Fibroblast of lung (primary cell): ENCODE measurements at regions not wholly inside any gene's neighbourhood (a gene's known extent, or its start where the extent isn't known, plus 50 kb on each side); places are given as distances from the start of the nearest gene placed in this dataset.

Source experiments
- DNase-seq, 2 donors: peaks; one replicate each; pipeline versions ENCODE4 v3.0.0 to v3.0.0-alpha.2; 2010; ENCODE audit warnings: low read depth in 2 of 2
- H2AFZ ChIP-seq: 2 replicates; pipeline ENCODE4 v1.5.1; 2012; ENCODE audit warnings: low read length, control low read depth, inconsistent platforms
- H3K27ac ChIP-seq: 2 replicates; pipeline ENCODE4 v1.5.1; 2011; ENCODE audit warnings: low read length, control low read depth; ENCODE audit not compliant: insufficient read depth
- H3K27me3 ChIP-seq: 2 replicates; pipeline ENCODE4 v1.5.1; 2011; ENCODE audit warnings: mild to moderate bottlenecking, low read length; ENCODE audit not compliant: control insufficient read depth, insufficient read depth
- H3K36me3 ChIP-seq: 2 replicates; pipeline ENCODE4 v1.5.1; 2011; ENCODE audit warnings: low read length; ENCODE audit not compliant: control insufficient read depth, insufficient read depth
- H3K4me1 ChIP-seq: 2 replicates; pipeline ENCODE4 v1.5.1; 2011; ENCODE audit warnings: low read length; ENCODE audit not compliant: control insufficient read depth, insufficient read depth; ENCODE audit errors: extremely low read depth
- H3K4me2 ChIP-seq: 2 replicates; pipeline ENCODE4 v1.5.1; 2011; ENCODE audit warnings: low read length, control low read depth; ENCODE audit not compliant: insufficient read depth; ENCODE audit errors: extremely low read depth
- H3K4me3 ChIP-seq, 4 experiments: fragments of 200-600 bp in 1 of 4; sonication (generic) in 1 of 4; replicated peaks in 1 of 4; 2 replicates each; pipeline ENCODE4 v1.5.1; 2011 to 2016; ENCODE audit warnings: low read length in 4 of 4, low read depth in 3 of 4, mild to moderate bottlenecking in 3 of 4, control low read depth in 2 of 4, inconsistent platforms in 1 of 4, mixed read lengths in 1 of 4; ENCODE audit not compliant: insufficient read depth in 1 of 4; ENCODE audit errors: control extremely low read depth in 1 of 4
- H3K79me2 ChIP-seq: 2 replicates; pipeline ENCODE4 v1.5.1; 2012; ENCODE audit warnings: mild to moderate bottlenecking, low read length, inconsistent platforms; ENCODE audit not compliant: control insufficient read depth, insufficient read depth
- H3K9ac ChIP-seq: 2 replicates; pipeline ENCODE4 v1.5.1; 2011; ENCODE audit warnings: mild to moderate bottlenecking, low read length, control low read depth; ENCODE audit not compliant: insufficient read depth
- H3K9me3 ChIP-seq: 2 replicates; pipeline ENCODE4 v1.5.1; 2012; ENCODE audit warnings: low read depth, low read length; ENCODE audit not compliant: control insufficient read depth, insufficient read depth
- H4K20me1 ChIP-seq: 2 replicates; pipeline ENCODE4 v1.5.1; 2011; ENCODE audit warnings: low read length; ENCODE audit not compliant: control insufficient read depth, insufficient read depth; ENCODE audit errors: extremely low read depth
- EZH2 ChIP-seq: IDR thresholded peaks from 2 replicates; pipeline ENCODE4 v1.5.1; 2012; ENCODE audit warnings: low read length, control low read depth, mild to moderate bottlenecking; ENCODE audit errors: missing control alignments
- TF ChIP-seq, protein P1 (sequence below), 2 donors: IDR thresholded peaks in 1 of 2; conservative IDR thresholded peaks in 1 of 2; 1 replicate in 1 of 2; 2 replicates in 1 of 2; pipeline ENCODE4 v1.5.1; 2011 to 2012; ENCODE audit warnings: low read length in 2 of 2, control low read depth in 1 of 2, inconsistent platforms in 1 of 2, low read depth in 1 of 2, mild to moderate bottlenecking in 1 of 2

DNA sequence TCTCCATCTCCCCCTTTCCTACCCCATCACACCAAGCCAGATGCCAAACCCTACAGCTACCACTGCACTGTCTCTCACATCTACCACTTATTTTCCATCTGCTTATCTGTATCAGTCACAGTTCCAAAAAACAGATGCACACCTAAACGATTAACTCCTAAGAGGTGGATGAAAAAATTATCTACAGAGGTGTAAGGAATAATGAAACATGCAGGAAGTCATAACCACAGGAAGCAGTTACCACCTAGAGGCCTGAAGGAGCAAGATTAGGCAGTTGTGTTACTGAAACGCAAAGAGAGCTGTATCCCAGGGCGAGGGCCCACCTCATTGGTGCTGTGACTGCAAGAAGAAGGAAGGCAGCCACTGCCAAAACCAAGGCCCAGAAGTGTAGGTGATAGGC is 87.8 kb upstream of the FAM241A start:
- TF ChIP-seq, protein P1, sequence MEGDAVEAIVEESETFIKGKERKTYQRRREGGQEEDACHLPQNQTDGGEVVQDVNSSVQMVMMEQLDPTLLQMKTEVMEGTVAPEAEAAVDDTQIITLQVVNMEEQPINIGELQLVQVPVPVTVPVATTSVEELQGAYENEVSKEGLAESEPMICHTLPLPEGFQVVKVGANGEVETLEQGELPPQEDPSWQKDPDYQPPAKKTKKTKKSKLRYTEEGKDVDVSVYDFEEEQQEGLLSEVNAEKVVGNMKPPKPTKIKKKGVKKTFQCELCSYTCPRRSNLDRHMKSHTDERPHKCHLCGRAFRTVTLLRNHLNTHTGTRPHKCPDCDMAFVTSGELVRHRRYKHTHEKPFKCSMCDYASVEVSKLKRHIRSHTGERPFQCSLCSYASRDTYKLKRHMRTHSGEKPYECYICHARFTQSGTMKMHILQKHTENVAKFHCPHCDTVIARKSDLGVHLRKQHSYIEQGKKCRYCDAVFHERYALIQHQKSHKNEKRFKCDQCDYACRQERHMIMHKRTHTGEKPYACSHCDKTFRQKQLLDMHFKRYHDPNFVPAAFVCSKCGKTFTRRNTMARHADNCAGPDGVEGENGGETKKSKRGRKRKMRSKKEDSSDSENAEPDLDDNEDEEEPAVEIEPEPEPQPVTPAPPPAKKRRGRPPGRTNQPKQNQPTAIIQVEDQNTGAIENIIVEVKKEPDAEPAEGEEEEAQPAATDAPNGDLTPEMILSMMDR (conservative IDR thresholded peaks at IDR 0.05 in 1 of 2, IDR thresholded peaks at IDR 0.05 in 1 of 2; ENCODE audit: low read depth in 1 of 2, low read length in 2 of 2): no peak
- no peak for TF ChIP-seq EZH2
- Histone ChIP-seq H3K9ac (no peak overlapping the region), H3K27ac (no peak overlapping the region), H3K27me3 (no peaks in the 10 kb centered on the region), H2AFZ (no peak overlapping the region), H3K36me3 (no peaks in the 10 kb centered on the region), H3K4me3 (no peak overlapping the region), H3K79me2 (no peaks in the 10 kb centered on the region), H4K20me1 (no peaks in the 10 kb centered on the region), H3K9me3 (no peaks in the 10 kb centered on the region), H3K4me1 (no peaks in the 10 kb centered on the region), H3K4me2 (no peak overlapping the region)
- no peak for DNase-seq

DNA sequence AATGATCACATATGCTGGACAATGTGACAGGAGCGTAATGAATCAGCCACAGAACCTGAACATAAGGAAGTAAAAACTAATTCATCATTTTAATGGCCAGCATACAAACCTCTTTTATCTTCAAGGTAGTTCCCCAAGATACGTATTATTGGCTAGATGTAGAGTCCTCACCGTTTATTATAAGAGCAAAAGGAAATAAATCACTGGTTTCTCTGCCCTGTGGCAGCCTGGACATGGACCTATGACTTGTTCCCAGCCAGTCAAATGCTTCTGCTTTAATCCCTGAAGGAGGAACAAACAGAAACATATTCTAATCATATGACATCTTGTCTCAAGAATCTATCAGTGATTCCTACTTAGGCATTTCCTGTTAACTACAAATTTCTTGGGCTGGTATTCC is 86.8 kb upstream of the FAM241A start:
- TF ChIP-seq EZH2: no peak
- TF ChIP-seq, protein P1 (conservative IDR thresholded peaks at IDR 0.05 in 1 of 2, IDR thresholded peaks at IDR 0.05 in 1 of 2; ENCODE audit: low read depth in 1 of 2, low read length in 2 of 2): no peak
- peak in 1 of 2 donors; percentile 31 for DNase-seq
- Histone ChIP-seq H3K27me3 (no peaks in the 10 kb centered on the region), H3K27ac (no peak overlapping the region), H3K9ac (no peak overlapping the region), H3K4me2 (no peak overlapping the region), H3K79me2 (no peaks in the 10 kb centered on the region), H2AFZ (no peak overlapping the region), H3K4me3 (no peak overlapping the region), H3K36me3 (no peaks in the 10 kb centered on the region), H3K9me3 (no peaks in the 10 kb centered on the region), H4K20me1 (no peaks in the 10 kb centered on the region), H3K4me1 (no peaks in the 10 kb centered on the region)

DNA sequence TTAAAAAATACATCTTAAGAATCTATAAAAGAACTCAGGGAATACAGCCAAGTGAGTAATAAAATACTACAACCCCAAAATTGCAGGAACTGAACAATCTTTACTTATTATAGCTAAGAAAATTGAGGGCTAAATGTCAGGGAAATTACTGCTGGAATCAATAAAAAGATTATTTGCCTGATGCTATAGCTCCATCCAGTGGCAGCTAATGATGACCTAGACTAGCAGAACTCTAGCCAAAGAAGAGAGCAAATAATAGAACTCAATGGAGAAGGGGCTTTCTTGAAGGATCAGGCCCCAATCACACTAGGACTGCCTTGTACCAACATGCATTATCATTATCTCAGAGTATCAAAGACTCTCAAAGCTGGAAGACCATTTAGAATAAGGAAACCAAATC is 85.0 kb upstream of the FAM241A start:
- no peak overlapping the region for H3K4me3 ChIP-seq
- no peaks in the 10 kb centered on the region for H3K79me2 ChIP-seq
- H4K20me1 ChIP-seq: no peaks in the 10 kb centered on the region
- H3K9me3 ChIP-seq: no peaks in the 10 kb centered on the region
- TF ChIP-seq EZH2: no peak
- TF ChIP-seq, protein P1 (conservative IDR thresholded peaks at IDR 0.05 in 1 of 2, IDR thresholded peaks at IDR 0.05 in 1 of 2; ENCODE audit: low read depth in 1 of 2, low read length in 2 of 2): peak; percentile 43 to 61
- no peak overlapping the region for H3K9ac ChIP-seq
- no peaks in the 10 kb centered on the region for H3K4me1 ChIP-seq
- H3K36me3 ChIP-seq: no peaks in the 10 kb centered on the region
- DNase-seq: peak in 1 of 2 donors; percentile 23
- no peaks in the 10 kb centered on the region for H3K27me3 ChIP-seq
- H3K27ac ChIP-seq: no peak overlapping the region
- no peak overlapping the region for H3K4me2 ChIP-seq
- no peak overlapping the region for H2AFZ ChIP-seq
